ENCODE measurements at regions not wholly inside any gene's neighbourhood (a gene's known extent, or its start where the extent isn't known, plus 50 kb on each side); places are given as distances from the start of the nearest gene placed in this dataset.
"Not testable (repeated sequence)": the region's sequence is repeated elsewhere in the genome, so short reads cannot be mapped to it uniquely, and the experiment has no call there.

GRCh38 chr1:30547326-30547725 lies 176.1 kb downstream of the MATN1 start:
- H3K27me3 ChIP-seq (replicated peaks; ENCODE audit: control insufficient read depth, insufficient read depth, low read length, poor library complexity, severe bottlenecking); H3K36me3 ChIP-seq (ENCODE audit: control insufficient read depth, insufficient read depth, low read length); H3K9me3 ChIP-seq (ENCODE audit: control insufficient read depth, low read length); H3K4me3 ChIP-seq (ENCODE audit: insufficient read depth, low read depth, low read length, poor library complexity, severe bottlenecking); DNase-seq; H3K27ac ChIP-seq (ENCODE audit: insufficient read depth, low read length, poor library complexity, severe bottlenecking); H3K4me1 ChIP-seq (ENCODE audit: control insufficient read depth, insufficient read depth, low read length, poor library complexity, severe bottlenecking): not testable (repeated sequence)

- no peak overlapping the region for H3K27ac ChIP-seq (ENCODE audit: insufficient read depth, low read length, poor library complexity, severe bottlenecking)
- no peaks in the 10 kb centered on the region for H3K9me3 ChIP-seq (ENCODE audit: control insufficient read depth, low read length)
- H3K4me3 ChIP-seq (ENCODE audit: insufficient read depth, low read depth, low read length, poor library complexity, severe bottlenecking): no peak overlapping the region
- no peaks in the 10 kb centered on the region for H3K4me1 ChIP-seq (ENCODE audit: control insufficient read depth, insufficient read depth, low read length, poor library complexity, severe bottlenecking)
- H3K36me3 ChIP-seq (ENCODE audit: control insufficient read depth, insufficient read depth, low read length): no peaks in the 10 kb centered on the region
- DNase-seq: no peak
- H3K27me3 ChIP-seq (replicated peaks; ENCODE audit: control insufficient read depth, insufficient read depth, low read length, poor library complexity, severe bottlenecking): peaks cover 4% of the 10 kb centered on the region
Observed at GRCh38 chr1:30545365-30545764, 178.0 kb downstream of the MATN1 start.

GRCh38 chr1:30541721-30542485 lies 181.5 kb downstream of the MATN1 start:
- no peak for DNase-seq
- Histone ChIP-seq H3K4me3 (ENCODE audit: insufficient read depth, low read depth, low read length, poor library complexity, severe bottlenecking) (no peak overlapping the region), H3K27ac (ENCODE audit: insufficient read depth, low read length, poor library complexity, severe bottlenecking) (no peak overlapping the region), H3K9me3 (ENCODE audit: control insufficient read depth, low read length) (no peaks in the 10 kb centered on the region), H3K36me3 (ENCODE audit: control insufficient read depth, insufficient read depth, low read length) (no peaks in the 10 kb centered on the region), H3K27me3 (replicated peaks; ENCODE audit: control insufficient read depth, insufficient read depth, low read length, poor library complexity, severe bottlenecking) (peaks cover 4% of the 10 kb centered on the region), H3K4me1 (ENCODE audit: control insufficient read depth, insufficient read depth, low read length, poor library complexity, severe bottlenecking) (no peaks in the 10 kb centered on the region)

- Histone ChIP-seq H3K4me1 (ENCODE audit: control insufficient read depth, insufficient read depth, low read length, poor library complexity, severe bottlenecking) (no peaks in the 10 kb centered on the region), H3K9me3 (ENCODE audit: control insufficient read depth, low read length) (no peaks in the 10 kb centered on the region), H3K27me3 (replicated peaks; ENCODE audit: control insufficient read depth, insufficient read depth, low read length, poor library complexity, severe bottlenecking) (peaks cover 4% of the 10 kb centered on the region), H3K4me3 (ENCODE audit: insufficient read depth, low read depth, low read length, poor library complexity, severe bottlenecking) (no peak overlapping the region), H3K36me3 (ENCODE audit: control insufficient read depth, insufficient read depth, low read length) (no peaks in the 10 kb centered on the region), H3K27ac (ENCODE audit: insufficient read depth, low read length, poor library complexity, severe bottlenecking) (no peak overlapping the region)
- no peak for DNase-seq
Observed at GRCh38 chr1:30540611-30541192, 182.7 kb downstream of the MATN1 start.

- Histone ChIP-seq H3K36me3 (ENCODE audit: control insufficient read depth, insufficient read depth, low read length) (no peaks in the 10 kb centered on the region), H3K9me3 (ENCODE audit: control insufficient read depth, low read length) (no peaks in the 10 kb centered on the region), H3K27ac (ENCODE audit: insufficient read depth, low read length, poor library complexity, severe bottlenecking) (no peak overlapping the region), H3K4me1 (ENCODE audit: control insufficient read depth, insufficient read depth, low read length, poor library complexity, severe bottlenecking) (no peaks in the 10 kb centered on the region), H3K27me3 (replicated peaks; ENCODE audit: control insufficient read depth, insufficient read depth, low read length, poor library complexity, severe bottlenecking) (peaks cover 4% of the 10 kb centered on the region), H3K4me3 (ENCODE audit: insufficient read depth, low read depth, low read length, poor library complexity, severe bottlenecking) (no peak overlapping the region)
- DNase-seq: no peak
Observed at GRCh38 chr1:30539884-30540283, 183.5 kb downstream of the MATN1 start.

- Histone ChIP-seq H3K27ac (ENCODE audit: insufficient read depth, low read length, poor library complexity, severe bottlenecking) (no peak overlapping the region), H3K9me3 (ENCODE audit: control insufficient read depth, low read length) (no peaks in the 10 kb centered on the region), H3K36me3 (ENCODE audit: control insufficient read depth, insufficient read depth, low read length) (no peaks in the 10 kb centered on the region), H3K4me3 (ENCODE audit: insufficient read depth, low read depth, low read length, poor library complexity, severe bottlenecking) (no peak overlapping the region), H3K4me1 (ENCODE audit: control insufficient read depth, insufficient read depth, low read length, poor library complexity, severe bottlenecking) (no peaks in the 10 kb centered on the region), H3K27me3 (replicated peaks; ENCODE audit: control insufficient read depth, insufficient read depth, low read length, poor library complexity, severe bottlenecking) (no peaks in the 10 kb centered on the region)
- DNase-seq: no peak
Observed at GRCh38 chr1:30538993-30539867, 184.2 kb downstream of the MATN1 start.

GRCh38 chr1:30538226-30538992 lies 185.0 kb downstream of the MATN1 start:
- Histone ChIP-seq H3K4me3 (ENCODE audit: insufficient read depth, low read depth, low read length, poor library complexity, severe bottlenecking) (no peak overlapping the region), H3K27me3 (replicated peaks; ENCODE audit: control insufficient read depth, insufficient read depth, low read length, poor library complexity, severe bottlenecking) (no peaks in the 10 kb centered on the region), H3K27ac (ENCODE audit: insufficient read depth, low read length, poor library complexity, severe bottlenecking) (no peak overlapping the region), H3K4me1 (ENCODE audit: control insufficient read depth, insufficient read depth, low read length, poor library complexity, severe bottlenecking) (no peaks in the 10 kb centered on the region), H3K36me3 (ENCODE audit: control insufficient read depth, insufficient read depth, low read length) (no peaks in the 10 kb centered on the region), H3K9me3 (ENCODE audit: control insufficient read depth, low read length) (no peaks in the 10 kb centered on the region)
- DNase-seq: no peak

- no peak overlapping the region for H3K27ac ChIP-seq (ENCODE audit: insufficient read depth, low read length, poor library complexity, severe bottlenecking)
- H3K4me1 ChIP-seq (ENCODE audit: control insufficient read depth, insufficient read depth, low read length, poor library complexity, severe bottlenecking): no peaks in the 10 kb centered on the region
- no peak overlapping the region for H3K4me3 ChIP-seq (ENCODE audit: insufficient read depth, low read depth, low read length, poor library complexity, severe bottlenecking)
- H3K9me3 ChIP-seq (ENCODE audit: control insufficient read depth, low read length): no peaks in the 10 kb centered on the region
- DNase-seq: no peak
- H3K36me3 ChIP-seq (ENCODE audit: control insufficient read depth, insufficient read depth, low read length): no peaks in the 10 kb centered on the region
- H3K27me3 ChIP-seq (replicated peaks; ENCODE audit: control insufficient read depth, insufficient read depth, low read length, poor library complexity, severe bottlenecking): no peaks in the 10 kb centered on the region
Observed at GRCh38 chr1:30537279-30537678, 186.1 kb downstream of the MATN1 start.

- H3K36me3 ChIP-seq (ENCODE audit: control insufficient read depth, insufficient read depth, low read length): no peaks in the 10 kb centered on the region
- no peak overlapping the region for H3K4me3 ChIP-seq (ENCODE audit: insufficient read depth, low read depth, low read length, poor library complexity, severe bottlenecking)
- no peak for DNase-seq
- H3K27me3 ChIP-seq (replicated peaks; ENCODE audit: control insufficient read depth, insufficient read depth, low read length, poor library complexity, severe bottlenecking): no peaks in the 10 kb centered on the region
- no peak overlapping the region for H3K27ac ChIP-seq (ENCODE audit: insufficient read depth, low read length, poor library complexity, severe bottlenecking)
- no peaks in the 10 kb centered on the region for H3K4me1 ChIP-seq (ENCODE audit: control insufficient read depth, insufficient read depth, low read length, poor library complexity, severe bottlenecking)
- H3K9me3 ChIP-seq (ENCODE audit: control insufficient read depth, low read length): no peaks in the 10 kb centered on the region
Observed at GRCh38 chr1:30536530-30536929, 186.9 kb downstream of the MATN1 start.
